Mesenchymal stem cell (in vitro differentiated cells and primary cell): ENCODE measurements at regions not wholly inside any gene's neighbourhood (a gene's known extent, or its start where the extent isn't known, plus 50 kb on each side); places are given as distances from the start of the nearest gene placed in this dataset.
A peak's percentile ranks its signal among the peaks of the same experiment; 100 is the strongest.

Experiments used
- DNase-seq: peaks from one replicate; pipeline ENCODE4 v3.0.0-alpha.2; 2013
- H2AFZ ChIP-seq: one replicate; pipeline ENCODE4 v1.6.1; 2013; ENCODE audit warnings: low read depth, mild to moderate bottlenecking, control low read depth, inconsistent platforms, low read length, moderate library complexity
- H2AK5ac ChIP-seq: 2 replicates; pipeline ENCODE4 v1.6.1; 2013; ENCODE audit warnings: low read length, moderate library complexity, mild to moderate bottlenecking, inconsistent platforms; ENCODE audit not compliant: severe bottlenecking
- H2BK120ac ChIP-seq: one replicate; pipeline ENCODE4 v1.6.1; 2013; ENCODE audit warnings: low read depth, mild to moderate bottlenecking, inconsistent platforms, low read length, moderate library complexity
- H2BK12ac ChIP-seq, 2 experiments: one replicate each; pipeline ENCODE4 v1.6.1; 2013; ENCODE audit warnings: inconsistent platforms in 2 of 2, low read length in 2 of 2, mild to moderate bottlenecking in 2 of 2, moderate library complexity in 2 of 2, control low read depth in 1 of 2
- H2BK15ac ChIP-seq: one replicate; pipeline ENCODE4 v1.6.1; 2013; ENCODE audit warnings: mild to moderate bottlenecking, low read depth, inconsistent platforms; ENCODE audit not compliant: poor library complexity, severe bottlenecking
- H2BK5ac ChIP-seq: 2 replicates; pipeline ENCODE4 v1.6.1; 2013; ENCODE audit warnings: low read depth, mild to moderate bottlenecking, low read length, control low read depth, inconsistent platforms; ENCODE audit not compliant: poor library complexity, severe bottlenecking
- H3K14ac ChIP-seq, 2 experiments: one replicate each; pipeline ENCODE4 v1.6.1; 2013; ENCODE audit warnings: inconsistent platforms in 2 of 2, low read length in 2 of 2, control low read depth in 1 of 2, mild to moderate bottlenecking in 1 of 2, moderate library complexity in 1 of 2
- H3K18ac ChIP-seq, 2 experiments: one replicate each; pipeline ENCODE4 v1.6.1; 2013; ENCODE audit warnings: inconsistent platforms in 2 of 2, low read length in 2 of 2, control low read depth in 1 of 2, low read depth in 1 of 2, mild to moderate bottlenecking in 1 of 2
- H3K23ac ChIP-seq, 2 experiments: one replicate each; pipeline ENCODE4 v1.6.1; 2013; ENCODE audit warnings: inconsistent platforms in 2 of 2, low read length in 2 of 2, mild to moderate bottlenecking in 2 of 2, moderate library complexity in 2 of 2, control low read depth in 1 of 2
- H3K27ac ChIP-seq: 2 replicates; pipeline ENCODE4 v1.5.1; 2013; ENCODE audit warnings: mild to moderate bottlenecking, moderate library complexity, low read length, control low read depth, inconsistent platforms; ENCODE audit not compliant: poor library complexity, severe bottlenecking
- H3K27me3 ChIP-seq, 2 experiments: 2 replicates each; pipeline versions ENCODE4 v1.6.1 to v1.7.0; 2013; ENCODE audit warnings: low read length in 2 of 2, mild to moderate bottlenecking in 2 of 2, moderate library complexity in 2 of 2, control low read depth in 1 of 2, inconsistent platforms in 1 of 2; ENCODE audit not compliant: control insufficient read depth in 1 of 2, insufficient read depth in 1 of 2
- H3K36me3 ChIP-seq, 2 experiments: 2 replicates each; pipeline versions ENCODE4 v1.6.1 to v1.7.0; 2013; ENCODE audit warnings: low read length in 2 of 2, control low read depth in 1 of 2, inconsistent platforms in 1 of 2, low read depth in 1 of 2, mild to moderate bottlenecking in 1 of 2; ENCODE audit not compliant: insufficient read depth in 2 of 2, control insufficient read depth in 1 of 2
- H3K4ac ChIP-seq, 2 experiments: one replicate each; pipeline ENCODE4 v1.6.1; 2013; ENCODE audit warnings: inconsistent platforms in 2 of 2, low read length in 2 of 2, mild to moderate bottlenecking in 2 of 2, moderate library complexity in 2 of 2, control low read depth in 1 of 2, low read depth in 1 of 2
- H3K4me1 ChIP-seq: 2 replicates; pipeline ENCODE4 v1.6.1; 2013; ENCODE audit warnings: low read depth, low read length, control low read depth; ENCODE audit not compliant: control insufficient read depth, insufficient read depth
- H3K4me2 ChIP-seq: 2 replicates; pipeline ENCODE4 v1.6.1; 2013; ENCODE audit warnings: low read length, mild to moderate bottlenecking, inconsistent platforms; ENCODE audit not compliant: poor library complexity, severe bottlenecking
- H3K4me3 ChIP-seq, 2 experiments: 2 replicates each; pipeline versions ENCODE4 v1.5.1 to v1.7.0; 2013; ENCODE audit warnings: low read length in 2 of 2, mild to moderate bottlenecking in 2 of 2, control low read depth in 1 of 2, low read depth in 1 of 2; ENCODE audit not compliant: insufficient read depth in 1 of 2
- H3K79me1 ChIP-seq: replicated peaks from 2 replicates; pipeline ENCODE4 v1.6.1; 2013; ENCODE audit warnings: mild to moderate bottlenecking, control low read depth, low read length, inconsistent platforms; ENCODE audit not compliant: poor library complexity, severe bottlenecking
- H3K9ac ChIP-seq: 2 replicates; pipeline ENCODE4 v1.7.0; 2013; ENCODE audit warnings: mild to moderate bottlenecking, low read length, moderate library complexity
- H3K9me3 ChIP-seq: 2 replicates; pipeline ENCODE4 v1.7.0; 2013; ENCODE audit warnings: mild to moderate bottlenecking, low read length; ENCODE audit not compliant: control insufficient read depth
- H4K8ac ChIP-seq: one replicate; pipeline ENCODE4 v1.6.1; 2013; ENCODE audit warnings: inconsistent platforms, mild to moderate bottlenecking, low read length, moderate library complexity
- H4K91ac ChIP-seq: one replicate; pipeline ENCODE4 v1.6.1; 2013; ENCODE audit warnings: mild to moderate bottlenecking, low read length, inconsistent platforms
- WGBS: methylation state at CpG from one replicate; pipeline ENCODE4 v1.1.7; 2013; ENCODE audit warnings: mixed read lengths; 5-methylcytosine and 5-hydroxymethylcytosine counted together

DNA sequence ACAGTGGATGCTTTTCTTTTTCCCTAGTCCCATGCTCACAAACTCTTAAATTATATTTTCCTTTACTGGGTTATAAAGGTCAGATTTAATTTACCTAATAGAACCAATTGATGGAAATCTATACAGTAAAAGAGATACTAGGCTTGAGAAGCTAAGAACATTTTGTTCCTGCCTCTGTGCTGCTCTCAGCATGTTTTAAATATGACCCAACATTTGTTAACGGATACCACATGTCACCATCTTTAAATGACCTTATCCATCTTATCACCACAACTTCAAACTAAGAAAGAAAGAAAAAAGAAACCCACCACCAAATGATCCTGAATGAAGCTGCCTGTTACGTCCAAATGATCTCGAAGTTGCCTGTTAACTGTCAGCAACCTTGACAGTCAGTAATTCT, 334.7 kb upstream of the ZNF608 start:
- no peak overlapping the region for H3K4me2 ChIP-seq
- no peak overlapping the region for H4K91ac ChIP-seq
- no peak overlapping the region for H2BK120ac ChIP-seq
- no peak overlapping the region for H3K9ac ChIP-seq
- no peaks in the 10 kb centered on the region for H3K36me3 ChIP-seq
- no peak for DNase-seq
- no peak overlapping the region for H2BK12ac ChIP-seq
- no peak overlapping the region for H2BK15ac ChIP-seq
- H2BK5ac ChIP-seq = no peak overlapping the region
- 57% methylated on average over 1 of the region's 3 CpGs for WGBS
- no peak overlapping the region for H4K8ac ChIP-seq
- H3K4ac ChIP-seq = no peak overlapping the region
- H3K14ac ChIP-seq = no peak overlapping the region
- no peak overlapping the region for H2AK5ac ChIP-seq
- H3K27ac ChIP-seq = no peak overlapping the region
- no peaks in the 10 kb centered on the region for H3K27me3 ChIP-seq
- no peak overlapping the region for H3K4me3 ChIP-seq
- no peaks in the 10 kb centered on the region for H3K79me1 ChIP-seq
- no peak overlapping the region for H3K23ac ChIP-seq
- no peaks in the 10 kb centered on the region for H3K4me1 ChIP-seq
- H2AFZ ChIP-seq = no peak overlapping the region
- H3K18ac ChIP-seq = no peak overlapping the region
- no peaks in the 10 kb centered on the region for H3K9me3 ChIP-seq

DNA sequence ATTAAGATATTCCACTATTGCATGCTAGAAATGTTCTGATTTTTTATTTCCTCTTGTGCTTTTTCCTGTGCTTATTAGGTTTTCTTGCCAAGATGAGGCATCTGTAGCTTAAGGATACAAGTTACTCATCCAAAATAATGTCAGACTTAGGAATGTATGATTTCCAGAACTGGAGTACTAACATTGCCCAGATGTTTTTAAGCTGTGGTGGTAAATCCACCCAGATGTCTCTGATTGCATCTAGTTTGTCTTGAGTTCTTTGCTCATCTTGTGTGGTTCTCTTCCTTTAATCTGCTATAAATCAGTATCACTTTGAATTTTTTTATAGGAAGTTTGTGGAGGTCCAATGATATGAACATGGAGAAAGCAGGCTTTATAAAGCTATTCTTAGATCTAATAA, 337.5 kb upstream of the ZNF608 start:
- Histone ChIP-seq H2BK5ac (no peak overlapping the region), H4K8ac (no peak overlapping the region), H3K27me3 (no peaks in the 10 kb centered on the region), H2AFZ (no peak overlapping the region), H3K79me1 (no peaks in the 10 kb centered on the region), H2BK15ac (no peak overlapping the region), H2AK5ac (no peak overlapping the region), H3K14ac (no peak overlapping the region), H3K4me1 (no peaks in the 10 kb centered on the region), H3K4ac (no peak overlapping the region), H3K36me3 (peaks cover 0 to 4% of the 10 kb centered on the region in 2 experiments), H3K18ac (no peak overlapping the region), H3K4me2 (no peak overlapping the region), H2BK120ac (no peak overlapping the region), H3K4me3 (no peak overlapping the region), H3K27ac (no peak overlapping the region), H3K9me3 (no peaks in the 10 kb centered on the region), H3K23ac (no peak overlapping the region), H4K91ac (no peak overlapping the region), H2BK12ac (no peak overlapping the region), H3K9ac (peak overlapping the region; percentile 9)
- peak; percentile 60 for DNase-seq

DNA sequence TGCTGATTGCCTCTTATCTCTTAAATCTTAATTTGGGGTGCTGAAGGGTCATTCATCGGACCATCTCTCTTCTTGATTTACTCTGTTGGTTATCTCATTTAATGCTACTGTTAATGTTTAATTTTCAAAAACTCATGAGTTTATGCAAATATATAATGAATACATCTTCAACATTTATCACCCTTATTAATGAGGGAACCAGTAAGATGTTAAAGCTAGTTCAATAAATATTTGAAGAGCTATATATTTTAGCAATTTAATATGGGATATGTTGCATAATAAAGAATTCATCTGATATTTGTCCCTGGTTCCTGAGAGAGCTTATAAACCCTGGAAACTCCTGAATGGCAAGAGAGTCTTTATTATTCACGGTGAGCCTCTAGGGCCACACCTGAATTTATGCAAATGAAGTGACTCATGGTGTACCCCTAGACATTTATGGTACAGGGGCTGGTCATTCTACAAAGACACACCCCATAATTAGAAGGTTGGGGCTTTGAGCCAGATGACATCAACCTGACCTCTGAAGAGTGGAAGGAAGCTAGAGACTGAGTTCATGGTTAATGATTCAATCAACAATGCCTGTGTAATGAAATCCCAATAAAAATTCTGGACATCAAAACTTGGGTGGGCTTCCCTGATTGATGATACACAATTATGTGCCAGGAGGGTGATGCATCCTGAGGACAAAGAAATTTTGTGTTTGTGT, 339.5 kb upstream of the ZNF608 start:
- Histone ChIP-seq H3K9ac (no peak overlapping the region), H3K36me3 (peaks cover 0 to 4% of the 10 kb centered on the region in 2 experiments), H2AFZ (no peak overlapping the region), H4K91ac (no peak overlapping the region), H2BK120ac (no peak overlapping the region), H3K79me1 (no peaks in the 10 kb centered on the region), H2BK12ac (no peak overlapping the region), H3K18ac (no peak overlapping the region), H2BK15ac (no peak overlapping the region), H3K23ac (no peak overlapping the region), H3K27me3 (no peaks in the 10 kb centered on the region), H3K9me3 (no peaks in the 10 kb centered on the region), H3K4me1 (no peaks in the 10 kb centered on the region), H2AK5ac (no peak overlapping the region), H4K8ac (no peak overlapping the region), H3K27ac (no peak overlapping the region), H3K4me3 (no peak overlapping the region), H3K14ac (no peak overlapping the region), H3K4ac (no peak overlapping the region), H2BK5ac (no peak overlapping the region), H3K4me2 (no peak overlapping the region)
- 93% methylated on average over 1 of the region's 2 CpGs for whole genome bisulfite sequencing
- DNase-seq = no peak

GRCh38 chr5:125088522-125089105, 342.2 kb upstream of the ZNF608 start:
- Histone ChIP-seq H3K27ac (no peak overlapping the region), H3K4me1 (no peaks in the 10 kb centered on the region), H3K4me2 (no peak overlapping the region), H3K14ac (no peak overlapping the region), H2BK15ac (no peak overlapping the region), H4K91ac (no peak overlapping the region), H3K4ac (no peak overlapping the region), H4K8ac (no peak overlapping the region), H3K79me1 (no peaks in the 10 kb centered on the region), H3K9me3 (no peaks in the 10 kb centered on the region), H2AFZ (no peak overlapping the region), H3K27me3 (no peaks in the 10 kb centered on the region), H2AK5ac (no peak overlapping the region), H2BK120ac (no peak overlapping the region), H3K18ac (no peak overlapping the region), H2BK5ac (no peak overlapping the region), H3K9ac (no peak overlapping the region), H3K23ac (no peak overlapping the region), H3K36me3 (peaks cover 0 to 4% of the 10 kb centered on the region in 2 experiments), H3K4me3 (no peak overlapping the region), H2BK12ac (peak overlapping the region in 1 of 2 experiments; percentile 6)
- 99% methylated on average over 27 of the region's 27 CpGs for WGBS
- DNase-seq = no peak
